GM20000 (cell line): ENCODE measurements at regions not wholly inside any gene's neighbourhood (a gene's known extent, or its start where the extent isn't known, plus 50 kb on each side); places are given as distances from the start of the nearest gene placed in this dataset.

Source experiments
- DNase-seq: peaks from one replicate; pipeline ENCODE4 v3.0.0; 2012; ENCODE audit warnings: low spot score
- TF ChIP-seq, protein P1 (sequence below): IDR thresholded peaks from 2 replicates; pipeline ENCODE4 v1.5.1; 2012; ENCODE audit warnings: mild to moderate bottlenecking, control low read depth; ENCODE audit errors: extremely low read depth, missing control alignments

DNA sequence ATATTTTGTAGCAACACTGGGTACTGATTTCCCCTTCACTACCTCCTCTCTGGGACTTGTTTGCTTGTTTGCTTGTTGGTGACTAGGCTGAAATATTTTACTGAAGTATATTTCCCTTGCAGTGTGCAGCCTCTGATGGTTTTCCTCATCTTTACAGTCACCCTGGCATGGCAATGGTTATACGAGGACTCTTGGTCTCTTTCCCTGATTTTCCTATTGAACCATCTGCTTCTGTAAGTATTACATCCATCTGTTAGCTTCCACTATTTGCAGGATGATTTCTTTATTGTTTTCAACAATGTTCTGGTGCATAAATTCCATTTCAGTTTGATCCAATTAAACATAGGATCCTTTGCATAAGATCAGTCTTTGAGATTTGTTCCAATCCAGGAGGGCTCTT is 465.1 kb downstream of the MEI4 start:
- TF ChIP-seq, protein P1, sequence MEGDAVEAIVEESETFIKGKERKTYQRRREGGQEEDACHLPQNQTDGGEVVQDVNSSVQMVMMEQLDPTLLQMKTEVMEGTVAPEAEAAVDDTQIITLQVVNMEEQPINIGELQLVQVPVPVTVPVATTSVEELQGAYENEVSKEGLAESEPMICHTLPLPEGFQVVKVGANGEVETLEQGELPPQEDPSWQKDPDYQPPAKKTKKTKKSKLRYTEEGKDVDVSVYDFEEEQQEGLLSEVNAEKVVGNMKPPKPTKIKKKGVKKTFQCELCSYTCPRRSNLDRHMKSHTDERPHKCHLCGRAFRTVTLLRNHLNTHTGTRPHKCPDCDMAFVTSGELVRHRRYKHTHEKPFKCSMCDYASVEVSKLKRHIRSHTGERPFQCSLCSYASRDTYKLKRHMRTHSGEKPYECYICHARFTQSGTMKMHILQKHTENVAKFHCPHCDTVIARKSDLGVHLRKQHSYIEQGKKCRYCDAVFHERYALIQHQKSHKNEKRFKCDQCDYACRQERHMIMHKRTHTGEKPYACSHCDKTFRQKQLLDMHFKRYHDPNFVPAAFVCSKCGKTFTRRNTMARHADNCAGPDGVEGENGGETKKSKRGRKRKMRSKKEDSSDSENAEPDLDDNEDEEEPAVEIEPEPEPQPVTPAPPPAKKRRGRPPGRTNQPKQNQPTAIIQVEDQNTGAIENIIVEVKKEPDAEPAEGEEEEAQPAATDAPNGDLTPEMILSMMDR: no peak
- no peak for DNase-seq

DNA sequence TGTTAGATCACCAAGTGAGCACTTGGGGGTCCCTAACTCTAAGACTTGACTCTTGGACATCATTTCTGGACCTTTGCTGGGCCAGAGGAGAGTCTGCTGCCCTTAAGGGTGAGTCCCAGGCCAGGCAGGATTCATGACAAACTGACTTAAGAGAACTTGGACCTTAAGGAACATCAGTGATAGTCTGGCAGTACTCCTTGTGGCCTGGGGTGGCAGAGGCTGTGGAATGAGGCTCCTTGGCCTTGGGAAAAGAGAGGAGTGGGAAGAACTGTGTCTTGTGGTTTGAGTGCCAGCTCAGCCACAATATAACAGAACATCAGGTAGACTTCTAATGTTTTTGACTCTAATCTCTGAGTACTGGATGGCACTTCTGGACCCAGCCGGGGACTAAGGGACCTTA is 478.7 kb downstream of the MEI4 start:
- TF ChIP-seq, protein P1: no peak
- DNase-seq: no peak

DNA sequence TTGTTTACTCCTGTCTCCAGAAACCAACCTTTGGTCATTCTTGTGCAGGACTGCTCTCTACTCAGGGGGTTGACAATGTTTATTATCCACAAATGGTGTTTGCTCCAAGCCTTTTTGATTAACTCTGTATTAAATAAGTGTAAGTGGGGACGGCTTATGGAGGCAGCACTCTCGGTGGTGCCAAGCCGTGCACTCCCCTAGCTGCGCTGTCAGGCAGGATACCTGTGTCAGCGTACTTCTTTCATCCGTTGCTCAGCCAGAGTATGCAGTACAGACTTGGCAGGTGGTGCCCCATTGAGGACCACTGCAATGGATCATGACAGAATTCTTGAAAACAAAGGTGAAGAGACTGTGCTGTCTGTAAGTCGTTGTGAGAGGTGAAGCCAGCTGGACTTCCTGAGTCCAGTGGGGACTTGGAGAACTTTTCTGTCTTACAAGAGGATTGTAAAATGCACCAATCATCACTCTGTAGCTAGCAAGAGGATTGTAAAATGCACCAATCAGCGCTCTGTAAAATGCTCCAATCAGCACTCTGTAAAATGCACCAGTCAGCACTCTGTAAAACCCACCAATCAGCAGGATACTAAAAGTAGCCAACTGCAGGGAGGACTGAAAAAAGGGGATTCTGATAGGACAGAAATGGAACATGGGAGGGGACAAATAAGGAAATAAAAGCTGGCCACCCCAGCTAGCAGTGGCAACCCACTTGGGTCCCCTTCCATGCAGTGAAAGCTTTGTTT is 480.0 kb downstream of the MEI4 start:
- DNase-seq: no peak
- TF ChIP-seq, protein P1: no peak

DNA sequence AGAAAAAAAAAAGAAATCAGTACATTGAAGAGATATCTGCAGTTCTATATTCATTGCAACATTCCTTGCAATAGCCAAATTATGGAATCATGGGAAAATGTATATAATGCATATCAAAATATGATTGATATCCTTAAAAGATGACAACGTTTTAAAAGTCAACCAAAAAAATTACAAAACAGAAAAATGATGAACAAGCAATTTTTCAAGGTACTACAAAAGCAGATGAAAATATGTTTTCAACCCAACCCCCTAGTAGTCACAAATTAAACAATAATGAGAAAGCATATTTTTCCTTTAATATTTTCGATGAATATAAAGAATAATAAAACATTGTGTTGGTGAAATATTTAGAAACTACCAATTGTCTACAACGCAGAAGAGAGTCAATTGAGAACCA is 497.6 kb downstream of the MEI4 start:
- DNase-seq: no peak
- TF ChIP-seq, protein P1: no peak

DNA sequence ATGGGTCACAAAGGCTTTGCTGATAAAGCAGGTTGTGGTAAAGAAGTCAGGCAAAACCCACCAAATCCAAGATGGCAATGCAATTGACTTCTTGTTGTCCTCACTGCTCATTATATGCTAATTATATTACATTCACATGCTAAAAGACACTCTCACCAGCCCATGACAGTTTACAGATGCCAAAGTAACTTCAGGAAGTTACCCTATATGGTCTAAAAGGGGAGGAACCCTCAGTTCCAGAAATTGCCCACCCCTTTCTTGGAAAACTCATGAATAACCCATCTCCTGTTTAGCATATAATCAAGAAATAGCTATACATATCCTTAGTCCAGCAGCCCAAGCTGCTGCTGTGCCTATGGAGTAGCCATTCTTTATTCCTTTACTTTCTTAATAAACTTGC is 501.1 kb downstream of the MEI4 start:
- no peak for DNase-seq
- TF ChIP-seq, protein P1: no peak

DNA sequence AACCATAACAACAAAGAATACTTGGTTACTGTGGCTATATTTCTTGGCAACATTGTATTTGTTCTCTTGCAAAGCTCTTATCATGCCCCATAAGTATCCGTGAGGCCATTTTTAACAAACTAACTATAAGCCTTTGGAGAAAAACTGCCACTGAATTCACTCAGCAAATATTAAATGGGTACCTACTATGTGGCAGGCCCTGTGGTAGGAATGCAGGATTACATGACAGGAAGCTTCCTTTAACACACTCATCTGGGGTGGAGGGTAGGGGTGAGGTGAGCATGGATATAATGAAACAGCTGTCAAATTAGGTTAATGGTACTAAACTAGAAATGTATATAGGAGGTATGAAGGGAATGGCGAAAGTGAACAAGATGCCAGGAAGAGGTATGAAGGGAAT is 504.8 kb downstream of the MEI4 start:
- no peak for DNase-seq

DNA sequence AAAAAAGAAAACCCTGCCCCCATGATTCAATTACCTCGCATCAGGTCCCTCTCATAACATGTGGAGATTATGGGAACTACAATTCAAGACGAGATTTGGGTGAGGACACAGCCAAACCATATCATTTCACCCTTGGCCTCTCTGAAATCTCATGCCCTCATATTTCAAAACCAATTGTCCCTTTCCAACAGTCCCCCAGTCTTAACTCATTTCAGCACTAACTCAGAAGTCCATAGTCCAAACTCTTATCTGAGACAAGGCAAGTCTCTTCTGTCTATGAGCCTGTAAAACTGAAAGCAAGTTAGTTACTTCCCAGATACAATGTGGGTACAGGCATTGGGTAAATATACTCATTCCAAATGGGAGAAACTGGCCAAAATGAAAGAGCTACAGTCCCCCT is 536.1 kb downstream of the MEI4 start:
- no peak for DNase-seq
- TF ChIP-seq, protein P1: no peak

More for the DNA sequence above, 504.8 kb downstream of the MEI4 start:
- TF ChIP-seq, protein P1: no peak
